CD8-positive, alpha-beta memory T cell (primary cell): ENCODE measurements at regions not wholly inside any gene's neighbourhood (a gene's known extent, or its start where the extent isn't known, plus 50 kb on each side); places are given as distances from the start of the nearest gene placed in this dataset.

ENCODE experiments used
- CTCF ChIA-PET: fragments of 350-600 bp; sonication (Branson Sonifier 250); formaldehyde crosslinking; loops from one replicate; lab custom pipeline; 2021; ENCODE audit warnings: antibody characterized with exemption; lab: Charles Lee
- POLR2A ChIA-PET: fragments of 350-600 bp; sonication (Branson Sonifier 250); formaldehyde crosslinking; loops from one replicate; lab custom pipeline; 2021; ENCODE audit warnings: antibody characterized with exemption; lab: Charles Lee
- DNase-seq, 5 donors: peaks; one replicate each; pipeline versions ENCODE4 v3.0.0 to v3.0.0-alpha.2; 2020 to 2022; ENCODE audit warnings: mixed read lengths in 1 of 5
- H3K27ac ChIP-seq: one replicate; pipeline ENCODE4 v1.7.0; 2013; ENCODE audit warnings: low read depth, mild to moderate bottlenecking, low read length, moderate library complexity
- H3K27me3 ChIP-seq: 2 replicates; pipeline ENCODE4 v1.7.0; 2013; ENCODE audit warnings: low read length, mild to moderate bottlenecking; ENCODE audit not compliant: insufficient read depth, poor library complexity, severe bottlenecking
- H3K36me3 ChIP-seq: 2 replicates; pipeline ENCODE4 v1.7.0; 2013; ENCODE audit warnings: mild to moderate bottlenecking, low read length, moderate library complexity; ENCODE audit not compliant: insufficient read depth
- H3K4me1 ChIP-seq: 2 replicates; pipeline ENCODE4 v1.7.0; 2013; ENCODE audit warnings: mild to moderate bottlenecking, low read length, moderate library complexity; ENCODE audit not compliant: insufficient read depth
- H3K4me3 ChIP-seq: 2 replicates; pipeline ENCODE4 v1.7.0; 2013; ENCODE audit warnings: mild to moderate bottlenecking, low read length
- H3K9me3 ChIP-seq: 2 replicates; pipeline ENCODE4 v1.7.0; 2013; ENCODE audit warnings: mild to moderate bottlenecking, low read length
- H3K27ac Mint-ChIP-seq, 8 donors: one replicate each; pipeline ENCODE4 v1.8.0; 2020 to 2021; ENCODE audit warnings: mixed read lengths in 8 of 8, mild to moderate bottlenecking in 6 of 8, inconsistent platforms in 3 of 8, moderate library complexity in 3 of 8
- H3K27me3 Mint-ChIP-seq, 2 donors: one replicate each; pipeline ENCODE4 v1.8.0; 2020 to 2021; ENCODE audit warnings: mixed read lengths in 2 of 2, mild to moderate bottlenecking in 1 of 2, moderate library complexity in 1 of 2
- H3K36me3 Mint-ChIP-seq, 3 donors: one replicate each; pipeline ENCODE4 v1.8.0; 2020 to 2021; ENCODE audit warnings: mixed read lengths in 3 of 3, inconsistent platforms in 1 of 3, mild to moderate bottlenecking in 1 of 3
- H3K4me1 Mint-ChIP-seq, 3 donors: one replicate each; pipeline ENCODE4 v1.8.0; 2020 to 2021; ENCODE audit warnings: mixed read lengths in 3 of 3, inconsistent platforms in 1 of 3, mild to moderate bottlenecking in 1 of 3
- H3K4me3 Mint-ChIP-seq, 7 donors: one replicate each; pipeline ENCODE4 v1.8.0; 2020 to 2021; ENCODE audit warnings: mixed read lengths in 7 of 7, mild to moderate bottlenecking in 6 of 7, moderate library complexity in 4 of 7, inconsistent platforms in 2 of 7
- H3K9me3 Mint-ChIP-seq, 5 donors: one replicate each; pipeline ENCODE4 v1.8.0; 2020 to 2022; ENCODE audit warnings: mixed read lengths in 5 of 5, mild to moderate bottlenecking in 3 of 5, moderate library complexity in 2 of 5, inconsistent platforms in 1 of 5

GRCh38 chr3:159144472-159144871 is 342.6 kb downstream of the MFSD1 start:
- no peaks in the 10 kb centered on the region for H3K27me3 Mint-ChIP-seq
- ChIA-PET POLR2A (no interaction called here), CTCF (no interaction called here)
- H3K9me3 Mint-ChIP-seq, result no peaks in the 10 kb centered on the region
- H3K27ac ChIP-seq, result no peak overlapping the region
- no peak overlapping the region for H3K4me3 ChIP-seq
- H3K36me3 Mint-ChIP-seq, result no peaks in the 10 kb centered on the region
- H3K4me1 ChIP-seq, result no peaks in the 10 kb centered on the region
- no peak overlapping the region for H3K4me3 Mint-ChIP-seq
- H3K27ac Mint-ChIP-seq, result no peak overlapping the region
- no peaks in the 10 kb centered on the region for H3K36me3 ChIP-seq
- no peak for DNase-seq
- H3K9me3 ChIP-seq, result no peaks in the 10 kb centered on the region
- no peaks in the 10 kb centered on the region for H3K27me3 ChIP-seq
- no peaks in the 10 kb centered on the region for H3K4me1 Mint-ChIP-seq

- H3K4me3 ChIP-seq, result no peak overlapping the region
- Mint-ChIP-seq H3K4me1 (no peaks in the 10 kb centered on the region), H3K9me3 (no peaks in the 10 kb centered on the region), H3K27ac (no peak overlapping the region), H3K27me3 (no peaks in the 10 kb centered on the region), H3K36me3 (no peaks in the 10 kb centered on the region), H3K4me3 (no peak overlapping the region)
- no peaks in the 10 kb centered on the region for H3K9me3 ChIP-seq
- POLR2A ChIA-PET, result no interaction called here
- no peak for DNase-seq
- no peaks in the 10 kb centered on the region for H3K27me3 ChIP-seq
- CTCF ChIA-PET, result no interaction called here
- H3K4me1 ChIP-seq, result no peaks in the 10 kb centered on the region
- no peak overlapping the region for H3K27ac ChIP-seq
- H3K36me3 ChIP-seq, result no peaks in the 10 kb centered on the region
Measured at GRCh38 chr3:159144891-159145290, 343.0 kb downstream of the MFSD1 start.

GRCh38 chr3:159146392-159146791 is 344.5 kb downstream of the MFSD1 start:
- Mint-ChIP-seq H3K4me1 (no peaks in the 10 kb centered on the region), H3K4me3 (no peak overlapping the region), H3K27me3 (no peaks in the 10 kb centered on the region), H3K27ac (no peak overlapping the region), H3K9me3 (no peaks in the 10 kb centered on the region), H3K36me3 (no peaks in the 10 kb centered on the region)
- CTCF ChIA-PET, result no interaction called here
- Histone ChIP-seq H3K4me1 (no peaks in the 10 kb centered on the region), H3K27ac (no peak overlapping the region), H3K9me3 (no peaks in the 10 kb centered on the region), H3K27me3 (no peaks in the 10 kb centered on the region), H3K4me3 (no peak overlapping the region), H3K36me3 (no peaks in the 10 kb centered on the region)
- DNase-seq, result no peak
- POLR2A ChIA-PET, result no interaction called here

DNA sequence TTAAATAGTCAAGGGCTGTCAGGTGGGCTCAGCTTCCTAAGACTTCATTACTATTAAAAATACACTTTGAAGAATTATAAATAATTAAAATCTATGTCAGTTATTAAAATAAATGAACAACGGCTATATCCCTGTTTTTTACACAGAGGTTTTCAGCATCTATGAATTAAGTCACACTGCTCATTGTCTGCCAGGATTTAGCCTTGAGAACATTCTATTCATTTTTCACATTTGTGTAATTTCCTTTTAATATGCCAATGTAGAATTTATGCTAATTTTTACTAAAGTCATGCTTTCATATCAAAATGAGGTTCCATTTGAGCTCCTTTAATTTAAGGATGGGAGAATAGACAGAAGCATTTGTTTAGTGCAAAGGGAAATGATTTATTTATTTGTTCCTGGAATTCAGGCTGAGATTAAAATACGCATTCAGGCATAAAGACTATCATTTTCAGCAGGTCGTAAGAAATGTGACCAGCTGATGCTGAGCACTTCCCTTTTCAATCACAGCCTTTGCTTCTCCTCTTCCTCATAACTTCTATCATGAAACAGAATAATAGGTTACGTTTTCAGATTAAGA is 345.1 kb downstream of the MFSD1 start:
- Mint-ChIP-seq H3K4me3 (no peak overlapping the region), H3K4me1 (no peaks in the 10 kb centered on the region), H3K9me3 (no peaks in the 10 kb centered on the region), H3K27ac (no peak overlapping the region), H3K36me3 (no peaks in the 10 kb centered on the region), H3K27me3 (no peaks in the 10 kb centered on the region)
- Histone ChIP-seq H3K9me3 (no peaks in the 10 kb centered on the region), H3K36me3 (no peaks in the 10 kb centered on the region), H3K4me3 (no peak overlapping the region), H3K27me3 (no peaks in the 10 kb centered on the region), H3K27ac (no peak overlapping the region), H3K4me1 (no peaks in the 10 kb centered on the region)
- ChIA-PET POLR2A (no interaction called here), CTCF (no interaction called here)
- DNase-seq, result no peak

- ChIA-PET POLR2A (no interaction called here), CTCF (no interaction called here)
- DNase-seq, result no peak
- Mint-ChIP-seq H3K27me3 (no peaks in the 10 kb centered on the region), H3K9me3 (peaks cover 0 to 2% (median 0%) of the 10 kb centered on the region in 5 donors), H3K4me3 (no peak overlapping the region), H3K36me3 (no peaks in the 10 kb centered on the region), H3K27ac (no peak overlapping the region), H3K4me1 (no peaks in the 10 kb centered on the region)
- no peaks in the 10 kb centered on the region for H3K4me1 ChIP-seq
- no peaks in the 10 kb centered on the region for H3K36me3 ChIP-seq
- no peak overlapping the region for H3K27ac ChIP-seq
- H3K27me3 ChIP-seq, result no peaks in the 10 kb centered on the region
- H3K9me3 ChIP-seq, result no peaks in the 10 kb centered on the region
- no peak overlapping the region for H3K4me3 ChIP-seq
Measured at GRCh38 chr3:159147813-159148212, 346.0 kb downstream of the MFSD1 start.

- POLR2A ChIA-PET, result no interaction called here
Measured at GRCh38 chr3:159148466-159148865, 346.6 kb downstream of the MFSD1 start.

GRCh38 chr3:159149131-159149530 is 347.3 kb downstream of the MFSD1 start:
- no peak overlapping the region for H3K4me3 Mint-ChIP-seq
- peaks cover 0 to 2% (median 0%) of the 10 kb centered on the region in 5 donors for H3K9me3 Mint-ChIP-seq
- H3K9me3 ChIP-seq, result no peaks in the 10 kb centered on the region
- H3K4me1 Mint-ChIP-seq, result no peaks in the 10 kb centered on the region
- H3K4me1 ChIP-seq, result no peaks in the 10 kb centered on the region
- no peaks in the 10 kb centered on the region for H3K27me3 Mint-ChIP-seq
- H3K27ac ChIP-seq, result no peak overlapping the region
- no peak overlapping the region for H3K27ac Mint-ChIP-seq
- no peaks in the 10 kb centered on the region for H3K27me3 ChIP-seq
- H3K36me3 ChIP-seq, result no peaks in the 10 kb centered on the region
- H3K36me3 Mint-ChIP-seq, result no peaks in the 10 kb centered on the region
- CTCF ChIA-PET, result no interaction called here
- no peak for DNase-seq
- POLR2A ChIA-PET, result no interaction called here
- no peak overlapping the region for H3K4me3 ChIP-seq

More at GRCh38 chr3:159148466-159148865, 346.6 kb downstream of the MFSD1 start:
- no peaks in the 10 kb centered on the region for H3K36me3 Mint-ChIP-seq
- no peaks in the 10 kb centered on the region for H3K4me1 Mint-ChIP-seq
- no peak overlapping the region for H3K4me3 Mint-ChIP-seq
- Histone ChIP-seq H3K9me3 (no peaks in the 10 kb centered on the region), H3K4me3 (no peak overlapping the region), H3K4me1 (no peaks in the 10 kb centered on the region), H3K36me3 (no peaks in the 10 kb centered on the region), H3K27me3 (no peaks in the 10 kb centered on the region), H3K27ac (no peak overlapping the region)
- no peaks in the 10 kb centered on the region for H3K27me3 Mint-ChIP-seq
- no peak overlapping the region for H3K27ac Mint-ChIP-seq
- H3K9me3 Mint-ChIP-seq, result peaks cover 0 to 2% (median 0%) of the 10 kb centered on the region in 5 donors
- CTCF ChIA-PET, result no interaction called here
- no peak for DNase-seq

DNA sequence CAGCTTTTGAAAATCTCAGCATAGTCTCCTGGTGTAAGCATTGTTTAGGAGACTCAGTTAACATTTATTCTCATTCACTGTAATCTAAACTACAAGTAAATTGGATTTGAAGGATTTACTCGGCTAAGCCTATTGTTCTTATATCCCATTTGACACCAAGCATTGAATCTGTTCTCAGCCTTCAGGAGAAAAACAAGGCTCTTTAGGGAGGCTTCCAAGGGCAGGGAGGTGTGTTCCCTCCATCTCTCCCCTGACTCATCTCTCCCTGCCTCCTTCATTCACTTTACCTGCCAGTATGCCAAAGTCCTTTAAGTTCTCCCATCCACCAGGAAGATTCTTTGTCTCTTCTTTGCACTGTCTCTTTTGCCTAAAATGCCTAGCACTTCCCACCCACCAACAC is 347.8 kb downstream of the MFSD1 start:
- no peak for DNase-seq
- H3K9me3 Mint-ChIP-seq, result peaks cover 0 to 2% (median 0%) of the 10 kb centered on the region in 5 donors
- H3K27ac Mint-ChIP-seq, result no peak overlapping the region
- no peaks in the 10 kb centered on the region for H3K27me3 ChIP-seq
- H3K27ac ChIP-seq, result no peak overlapping the region
- CTCF ChIA-PET, result no interaction called here
- POLR2A ChIA-PET, result no interaction called here
- no peaks in the 10 kb centered on the region for H3K27me3 Mint-ChIP-seq
- H3K9me3 ChIP-seq, result no peaks in the 10 kb centered on the region
- no peaks in the 10 kb centered on the region for H3K4me1 Mint-ChIP-seq
- H3K36me3 ChIP-seq, result no peaks in the 10 kb centered on the region
- H3K4me1 ChIP-seq, result no peaks in the 10 kb centered on the region
- no peak overlapping the region for H3K4me3 Mint-ChIP-seq
- no peaks in the 10 kb centered on the region for H3K36me3 Mint-ChIP-seq
- no peak overlapping the region for H3K4me3 ChIP-seq

DNA sequence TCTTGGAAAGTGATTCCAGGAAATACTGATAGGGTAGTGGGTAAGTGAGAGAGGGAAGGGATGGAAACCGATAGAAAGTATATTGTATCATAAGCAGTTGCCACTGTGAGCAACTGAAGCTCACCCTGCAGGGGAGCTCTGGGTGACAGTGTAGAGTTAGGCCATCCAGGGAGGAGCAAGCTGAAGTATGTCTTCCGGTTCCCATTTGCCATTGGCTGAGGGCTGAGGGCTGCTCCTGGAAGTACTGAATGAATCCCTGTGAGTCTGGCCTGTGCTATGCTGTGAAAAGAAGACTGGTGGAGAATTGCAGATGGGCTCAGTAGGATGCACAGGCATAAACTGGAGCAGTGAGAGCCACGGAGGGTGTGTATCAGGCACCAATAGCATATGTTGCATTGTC is 348.3 kb downstream of the MFSD1 start:
- no peak overlapping the region for H3K4me3 ChIP-seq
- no peaks in the 10 kb centered on the region for H3K9me3 ChIP-seq
- H3K36me3 Mint-ChIP-seq, result no peaks in the 10 kb centered on the region
- H3K4me3 Mint-ChIP-seq, result no peak overlapping the region
- peaks cover 0 to 4% (median 0%) of the 10 kb centered on the region in 5 donors for H3K9me3 Mint-ChIP-seq
- ChIA-PET POLR2A (no interaction called here), CTCF (no interaction called here)
- no peaks in the 10 kb centered on the region for H3K36me3 ChIP-seq
- H3K27me3 ChIP-seq, result no peaks in the 10 kb centered on the region
- no peaks in the 10 kb centered on the region for H3K27me3 Mint-ChIP-seq
- DNase-seq, result no peak
- H3K27ac ChIP-seq, result no peak overlapping the region
- H3K4me1 ChIP-seq, result no peaks in the 10 kb centered on the region
- no peak overlapping the region for H3K27ac Mint-ChIP-seq
- no peaks in the 10 kb centered on the region for H3K4me1 Mint-ChIP-seq
